ENCODE measurements at regions not wholly inside any gene's neighbourhood (a gene's known extent, or its start where the extent isn't known, plus 50 kb on each side); places are given as distances from the start of the nearest gene placed in this dataset.

- no peak overlapping the region for H3K4me3 ChIP-seq (ENCODE audit: low read length, poor library complexity, severe bottlenecking)
- H3K9me3 ChIP-seq (ENCODE audit: insufficient read depth, low read depth, low read length), result no peaks in the 10 kb centered on the region
- H3K9me2 ChIP-seq (replicated peaks; ENCODE audit: low read depth, low read length), result no peaks in the 10 kb centered on the region
- H3K4me1 ChIP-seq (ENCODE audit: insufficient read depth, low read length, poor library complexity, severe bottlenecking), result no peaks in the 10 kb centered on the region
- no peaks in the 10 kb centered on the region for H3K79me2 ChIP-seq (ENCODE audit: insufficient read depth, low read length)
- no peaks in the 10 kb centered on the region for H3K27me3 ChIP-seq (ENCODE audit: insufficient read depth, low read length, poor library complexity, severe bottlenecking)
- no peak for TF ChIP-seq CTCF (conservative IDR thresholded peaks at IDR 0.05; ENCODE audit: low read length)
- TF ChIP-seq EZH2phosphoT487 (IDR thresholded peaks at IDR 0.05; ENCODE audit: borderline replicate concordance), result no peak
- no peaks in the 10 kb centered on the region for H3F3A ChIP-seq (ENCODE audit: low read depth)
- no peak overlapping the region for H3K9ac ChIP-seq (ENCODE audit: low read depth, low read length, poor library complexity, severe bottlenecking)
- H3K4me2 ChIP-seq (ENCODE audit: low read depth, low read length, poor library complexity, severe bottlenecking), result no peak overlapping the region
- H2AFZ ChIP-seq (ENCODE audit: low read length), result no peak overlapping the region
- H4K20me1 ChIP-seq (ENCODE audit: insufficient read depth, low read length, poor library complexity, severe bottlenecking), result no peaks in the 10 kb centered on the region
- no peaks in the 10 kb centered on the region for H3K36me3 ChIP-seq (ENCODE audit: insufficient read depth, low read length)
Measured at GRCh38 chr1:118266436-118266835, 81.4 kb upstream of the SPAG17 start.

GRCh38 chr1:118264343-118264742 lies 79.3 kb upstream of the SPAG17 start:
- Histone ChIP-seq H3K9me3 (ENCODE audit: insufficient read depth, low read depth, low read length) (no peaks in the 10 kb centered on the region), H3K27me3 (ENCODE audit: insufficient read depth, low read length, poor library complexity, severe bottlenecking) (no peaks in the 10 kb centered on the region), H3K36me3 (ENCODE audit: insufficient read depth, low read length) (no peaks in the 10 kb centered on the region), H4K20me1 (ENCODE audit: insufficient read depth, low read length, poor library complexity, severe bottlenecking) (no peaks in the 10 kb centered on the region), H3K79me2 (ENCODE audit: insufficient read depth, low read length) (no peaks in the 10 kb centered on the region), H3K4me2 (ENCODE audit: low read depth, low read length, poor library complexity, severe bottlenecking) (no peak overlapping the region), H3F3A (ENCODE audit: low read depth) (no peaks in the 10 kb centered on the region), H3K4me1 (ENCODE audit: insufficient read depth, low read length, poor library complexity, severe bottlenecking) (no peaks in the 10 kb centered on the region), H3K4me3 (ENCODE audit: low read length, poor library complexity, severe bottlenecking) (no peak overlapping the region), H2AFZ (ENCODE audit: low read length) (no peak overlapping the region), H3K9ac (ENCODE audit: low read depth, low read length, poor library complexity, severe bottlenecking) (no peak overlapping the region), H3K9me2 (replicated peaks; ENCODE audit: low read depth, low read length) (no peaks in the 10 kb centered on the region)
- no peak for TF ChIP-seq CTCF (conservative IDR thresholded peaks at IDR 0.05; ENCODE audit: low read length)
- TF ChIP-seq EZH2phosphoT487 (IDR thresholded peaks at IDR 0.05; ENCODE audit: borderline replicate concordance), result no peak

GRCh38 chr1:118262865-118263264 lies 77.8 kb upstream of the SPAG17 start:
- Histone ChIP-seq H3K4me2 (ENCODE audit: low read depth, low read length, poor library complexity, severe bottlenecking) (no peak overlapping the region), H4K20me1 (ENCODE audit: insufficient read depth, low read length, poor library complexity, severe bottlenecking) (no peaks in the 10 kb centered on the region), H3K36me3 (ENCODE audit: insufficient read depth, low read length) (no peaks in the 10 kb centered on the region), H3K4me3 (ENCODE audit: low read length, poor library complexity, severe bottlenecking) (no peak overlapping the region), H3K4me1 (ENCODE audit: insufficient read depth, low read length, poor library complexity, severe bottlenecking) (no peaks in the 10 kb centered on the region), H3K27me3 (ENCODE audit: insufficient read depth, low read length, poor library complexity, severe bottlenecking) (no peaks in the 10 kb centered on the region), H3F3A (ENCODE audit: low read depth) (no peaks in the 10 kb centered on the region), H3K9ac (ENCODE audit: low read depth, low read length, poor library complexity, severe bottlenecking) (no peak overlapping the region), H3K79me2 (ENCODE audit: insufficient read depth, low read length) (no peaks in the 10 kb centered on the region), H2AFZ (ENCODE audit: low read length) (no peak overlapping the region), H3K9me3 (ENCODE audit: insufficient read depth, low read depth, low read length) (no peaks in the 10 kb centered on the region), H3K9me2 (replicated peaks; ENCODE audit: low read depth, low read length) (no peaks in the 10 kb centered on the region)
- TF ChIP-seq CTCF (conservative IDR thresholded peaks at IDR 0.05; ENCODE audit: low read length), result no peak
- TF ChIP-seq EZH2phosphoT487 (IDR thresholded peaks at IDR 0.05; ENCODE audit: borderline replicate concordance), result no peak

Data from Loucy (cell line).